HG03520 (cell line): ENCODE measurements at regions not wholly inside any gene's neighbourhood (a gene's known extent, or its start where the extent isn't known, plus 50 kb on each side); places are given as distances from the start of the nearest gene placed in this dataset.
"Not testable (repeated sequence)": the region's sequence is repeated elsewhere in the genome, so short reads cannot be mapped to it uniquely, and the experiment has no call there.

Experiments
- ATAC-seq: cut with Tn5 transposase; IDR thresholded peaks from one replicate; pipeline ENCODE4 v1.9.1; 2021; ENCODE audit warnings: mild to moderate bottlenecking, moderate library complexity; ENCODE audit not compliant: unreplicated experiment

GRCh38 chr5:18517641-18518380 is 883.6 kb downstream of the TAF11L14 start:
- ATAC-seq: no peak

- no peak for ATAC-seq
Observed at GRCh38 chr5:18523380-18523779, 889.1 kb downstream of the TAF11L14 start.

GRCh38 chr5:18526792-18527405 is 892.6 kb downstream of the TAF11L14 start:
- no peak for ATAC-seq

GRCh38 chr5:18533137-18533536 is 898.9 kb downstream of the TAF11L14 start:
- no peak for ATAC-seq

- ATAC-seq: no peak
Observed at GRCh38 chr5:18534119-18534518, 899.9 kb downstream of the TAF11L14 start.

- not testable (repeated sequence) for ATAC-seq
Observed at GRCh38 chr5:18535753-18536152, 901.5 kb downstream of the TAF11L14 start.

GRCh38 chr5:18544421-18544820 is 910.2 kb downstream of the TAF11L14 start:
- ATAC-seq: no peak

- no peak for ATAC-seq
Observed at GRCh38 chr5:18546591-18546990, 912.3 kb downstream of the TAF11L14 start.

- no peak for ATAC-seq
Observed at GRCh38 chr5:18551716-18552115, 917.5 kb downstream of the TAF11L14 start.

- no peak for ATAC-seq
Observed at GRCh38 chr5:18553269-18553668, 919.0 kb downstream of the TAF11L14 start.

GRCh38 chr5:18560602-18561001 is 926.3 kb downstream of the TAF11L14 start:
- ATAC-seq: no peak

GRCh38 chr5:18563853-18564252 is 929.6 kb downstream of the TAF11L14 start:
- ATAC-seq: no peak

- ATAC-seq: no peak
Observed at GRCh38 chr5:18566671-18567070, 932.4 kb downstream of the TAF11L14 start.

GRCh38 chr5:18576586-18576985 is 942.3 kb downstream of the TAF11L14 start:
- ATAC-seq: no peak

- ATAC-seq: no peak
Observed at GRCh38 chr5:18601185-18601584, 966.9 kb downstream of the TAF11L14 start.

- ATAC-seq: no peak
Observed at GRCh38 chr5:18602402-18602801, 968.1 kb downstream of the TAF11L14 start.

GRCh38 chr5:18605186-18605585 is 970.9 kb downstream of the TAF11L14 start:
- ATAC-seq: no peak

- no peak for ATAC-seq
Observed at GRCh38 chr5:18607570-18607969, 973.3 kb downstream of the TAF11L14 start.

GRCh38 chr5:18617191-18617590 is 982.9 kb downstream of the TAF11L14 start:
- ATAC-seq: not testable (repeated sequence)

- no peak for ATAC-seq
Observed at GRCh38 chr5:18630458-18631045, 996.3 kb downstream of the TAF11L14 start.

- no peak for ATAC-seq
Observed at GRCh38 chr5:18652404-18653215, 1018.4 kb downstream of the TAF11L14 start.
